AG04450 (cell line): ENCODE measurements at regions not wholly inside any gene's neighbourhood (a gene's known extent, or its start where the extent isn't known, plus 50 kb on each side); places are given as distances from the start of the nearest gene placed in this dataset.

Source experiments
- CTCF ChIA-PET: fragments of 300-600, 350-600 bp; formaldehyde crosslinking; extraction: SDS; loops from one replicate; lab custom pipeline; 2022; ENCODE audit warnings: antibody characterized with exemption, inconsistent platforms; lab: Charles Lee
- POLR2A ChIA-PET: fragments of 350-600 bp; formaldehyde crosslinking; extraction: SDS; loops from one replicate; lab custom pipeline; 2021; ENCODE audit warnings: antibody characterized with exemption, inconsistent platforms; lab: Yijun Ruan, JAX
- DNase-seq: peaks from one replicate; pipeline ENCODE4 v3.0.0-alpha.2; 2011; ENCODE audit warnings: low read depth, low spot score
- H3K27ac ChIP-seq: one replicate; pipeline ENCODE4 v1.5.1; 2012; ENCODE audit warnings: low read depth, low read length, control low read depth
- H3K27me3 ChIP-seq: one replicate; pipeline ENCODE4 v1.6.0; 2012; ENCODE audit warnings: low read length; ENCODE audit not compliant: control insufficient read depth, insufficient read depth
- H3K4me3 ChIP-seq: 2 replicates; pipeline ENCODE4 v1.5.1; 2011; ENCODE audit warnings: mild to moderate bottlenecking, low read depth, low read length, control low read depth
- H3K9me3 ChIP-seq: 2 replicates; pipeline ENCODE4 v1.5.1; 2012; ENCODE audit warnings: low read length; ENCODE audit not compliant: control insufficient read depth, insufficient read depth
- CTCF ChIP-seq: IDR thresholded peaks from 2 replicates; pipeline ENCODE4 v1.5.1; 2011; ENCODE audit warnings: low read depth, low read length, control low read depth, inconsistent platforms

DNA sequence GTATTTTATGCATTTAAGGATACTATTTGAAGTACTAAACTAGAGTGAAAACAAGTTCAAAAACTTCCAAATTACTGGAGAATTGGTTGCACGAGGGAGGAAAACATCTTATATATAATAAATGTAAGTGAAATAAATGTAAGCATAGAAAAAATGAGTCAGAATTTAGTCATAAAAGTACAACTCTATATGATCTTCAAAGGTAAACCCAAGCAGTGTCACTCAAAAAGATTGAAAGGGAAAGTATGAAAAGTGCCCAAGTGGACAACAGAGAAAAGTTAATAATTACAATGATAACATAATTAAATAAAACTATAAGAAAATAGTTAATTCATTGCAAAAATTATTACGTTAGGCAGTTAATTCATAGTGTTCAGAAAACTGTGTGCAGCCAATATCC, 2288.5 kb upstream of the C9orf72 start:
- ChIA-PET CTCF (no interaction called here), POLR2A (no interaction called here)
- no peak for DNase-seq
- Histone ChIP-seq H3K9me3 (no peaks in the 10 kb centered on the region; the same call in 1 of the 2 replicates), H3K4me3 (no peak overlapping the region), H3K27me3 (no peaks in the 10 kb centered on the region), H3K27ac (no peak overlapping the region)
- no peak for TF ChIP-seq CTCF

DNA sequence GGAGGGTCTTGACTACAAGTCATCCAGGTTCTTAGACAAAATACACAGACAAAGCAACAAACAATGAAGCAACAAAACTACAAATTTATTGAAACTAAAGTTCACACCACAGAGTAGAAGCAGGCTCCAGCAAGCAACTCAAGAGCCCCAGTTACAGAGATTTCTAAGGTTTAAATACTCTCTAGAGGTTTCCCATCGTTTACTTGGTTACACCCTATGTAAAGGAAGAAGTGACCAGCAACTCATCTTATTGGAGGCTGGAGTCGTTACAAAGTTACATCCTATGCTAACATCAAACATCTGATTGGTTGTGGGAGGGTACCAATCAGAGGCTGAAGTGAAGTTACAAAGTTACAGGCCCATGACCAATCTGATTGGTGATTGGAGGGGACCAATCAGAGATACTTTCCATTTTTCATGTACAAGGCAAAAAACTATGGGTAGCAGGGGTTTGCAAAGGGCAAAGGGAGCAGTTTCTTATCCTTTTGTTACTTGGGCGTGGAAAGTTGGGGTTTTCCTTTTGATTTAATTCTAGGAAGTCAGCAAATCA, 2292.6 kb upstream of the C9orf72 start:
- no peak for DNase-seq
- H3K27me3 ChIP-seq = no peaks in the 10 kb centered on the region
- no peaks in the 10 kb centered on the region; the same call in 1 of the 2 replicates for H3K9me3 ChIP-seq
- POLR2A ChIA-PET = no interaction called here
- TF ChIP-seq CTCF = no peak
- CTCF ChIA-PET = no interaction called here
- H3K27ac ChIP-seq = no peak overlapping the region
- H3K4me3 ChIP-seq = no peak overlapping the region

DNA sequence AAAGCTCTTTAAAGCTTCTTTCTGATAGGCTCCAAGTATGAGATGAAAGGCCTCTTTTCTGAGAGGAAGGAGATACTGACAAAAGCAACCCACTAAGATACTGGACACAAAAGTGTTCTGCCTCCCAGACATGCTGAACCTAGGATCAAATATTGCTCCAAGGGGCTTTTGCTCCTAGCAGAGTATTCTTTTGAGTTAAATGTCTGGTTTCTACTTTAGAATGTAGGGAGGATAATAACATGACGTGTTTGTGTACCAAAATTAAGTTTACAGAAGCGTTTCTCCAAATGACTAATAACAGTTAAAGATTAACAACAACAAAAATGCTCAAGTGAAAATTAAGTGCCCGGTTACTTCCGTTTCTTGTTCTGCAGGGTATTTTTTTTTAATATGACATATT, 2293.3 kb upstream of the C9orf72 start:
- POLR2A ChIA-PET = no interaction called here
- no peak for DNase-seq

DNA sequence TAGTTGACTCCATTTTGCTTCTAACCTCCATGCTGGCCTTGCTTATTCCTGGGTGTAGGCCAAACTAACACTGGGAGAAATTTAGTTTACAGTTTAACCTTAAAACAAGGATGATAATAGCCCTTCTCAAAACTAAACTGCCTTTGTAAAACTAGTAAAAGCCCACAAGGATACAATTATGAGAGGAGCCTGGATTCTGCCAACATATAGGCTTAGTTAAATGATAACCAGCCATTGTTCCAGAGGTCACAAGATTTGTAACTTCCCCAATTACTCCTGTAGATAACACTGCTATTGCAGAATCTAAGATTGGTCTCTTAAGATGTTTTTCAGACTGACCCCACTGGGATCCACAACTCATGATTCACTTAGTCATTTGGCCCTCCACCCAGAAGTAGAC, 2300.3 kb upstream of the C9orf72 start:
- TF ChIP-seq CTCF = no peak
- Histone ChIP-seq H3K9me3 (no peaks in the 10 kb centered on the region), H3K27ac (no peak overlapping the region), H3K4me3 (no peak overlapping the region), H3K27me3 (no peaks in the 10 kb centered on the region)
- DNase-seq = no peak
- CTCF ChIA-PET = no interaction called here
- POLR2A ChIA-PET = no interaction called here

More for the DNA sequence above, 2293.3 kb upstream of the C9orf72 start:
- H3K9me3 ChIP-seq = no peaks in the 10 kb centered on the region; the same call in 1 of the 2 replicates
- no peak for TF ChIP-seq CTCF
- H3K27me3 ChIP-seq = no peaks in the 10 kb centered on the region
- H3K27ac ChIP-seq = no peak overlapping the region
- CTCF ChIA-PET = no interaction called here
- no peak overlapping the region for H3K4me3 ChIP-seq

DNA sequence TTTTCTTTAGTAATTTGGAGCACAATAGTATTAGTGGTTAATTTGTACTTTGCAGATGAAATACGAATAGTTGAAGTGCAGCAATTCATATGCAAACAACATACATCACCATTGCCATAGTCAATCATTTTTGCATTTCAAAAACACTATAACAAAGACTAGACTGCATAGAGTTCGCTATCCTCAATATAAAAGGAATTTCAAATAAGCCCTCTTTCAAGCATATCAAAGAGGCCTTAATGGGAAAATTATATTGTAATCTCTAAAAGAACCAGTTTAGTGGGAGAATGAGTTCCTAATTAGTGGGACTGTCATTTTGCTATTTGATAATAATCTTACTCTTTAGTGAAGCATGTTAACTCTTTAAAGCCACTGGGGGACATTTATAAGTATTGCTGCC, 2302.3 kb upstream of the C9orf72 start:
- Histone ChIP-seq H3K27me3 (no peaks in the 10 kb centered on the region), H3K9me3 (no peaks in the 10 kb centered on the region), H3K27ac (no peak overlapping the region), H3K4me3 (no peak overlapping the region)
- ChIA-PET CTCF (no interaction called here), POLR2A (no interaction called here)
- TF ChIP-seq CTCF = no peak
- DNase-seq = no peak
